Natural killer cell (primary cell): ENCODE measurements at regions not wholly inside any gene's neighbourhood (a gene's known extent, or its start where the extent isn't known, plus 50 kb on each side); places are given as distances from the start of the nearest gene placed in this dataset.

ENCODE experiments used
- ATAC-seq, 3 donors: fragments of 150-1000 bp in 2 of 3; fragments of 200-7000 bp in 1 of 3; cut with Tn5 transposase; 1 replicate in 1 of 3; 2 replicates in 2 of 3; pipeline ENCODE4 v1.10.0; 2021; ENCODE audit warnings: mild to moderate bottlenecking in 2 of 3, moderate library complexity in 2 of 3
- DNase-seq, 2 donors: peaks; one replicate each; pipeline versions ENCODE4 v3.0.0 to v3.0.0-alpha.2; 2013 to 2021; ENCODE audit warnings: mixed read lengths in 1 of 2
- H3K27ac ChIP-seq: one replicate; pipeline ENCODE4 v1.5.1; 2013; ENCODE audit warnings: mild to moderate bottlenecking, low read length
- H3K27me3 ChIP-seq: one replicate; pipeline ENCODE4 v1.6.1; 2013; ENCODE audit warnings: low read length; ENCODE audit not compliant: control insufficient read depth, insufficient read depth
- H3K36me3 ChIP-seq: one replicate; pipeline ENCODE4 v1.6.1; 2013; ENCODE audit warnings: low read length; ENCODE audit not compliant: control insufficient read depth, insufficient read depth
- H3K4me1 ChIP-seq: one replicate; pipeline ENCODE4 v1.6.1; 2013; ENCODE audit warnings: low read length; ENCODE audit not compliant: control insufficient read depth, insufficient read depth
- H3K4me3 ChIP-seq: one replicate; pipeline ENCODE4 v1.5.1; 2013; ENCODE audit warnings: low read length
- H3K9me3 ChIP-seq: one replicate; pipeline ENCODE4 v1.6.1; 2013; ENCODE audit warnings: low read length; ENCODE audit not compliant: control insufficient read depth, insufficient read depth
- H3K27ac Mint-ChIP-seq, 2 donors: one replicate each; pipeline ENCODE4 v1.8.0; 2022; ENCODE audit warnings: mild to moderate bottlenecking in 2 of 2, mixed read lengths in 2 of 2, moderate library complexity in 1 of 2
- H3K27me3 Mint-ChIP-seq, 2 donors: one replicate each; pipeline ENCODE4 v1.8.0; 2022; ENCODE audit warnings: low read depth in 2 of 2, mixed read lengths in 2 of 2
- H3K36me3 Mint-ChIP-seq: one replicate; pipeline ENCODE4 v1.8.0; 2022; ENCODE audit warnings: mixed read lengths
- H3K4me1 Mint-ChIP-seq, 2 donors: one replicate each; pipeline ENCODE4 v1.8.0; 2022; ENCODE audit warnings: mixed read lengths in 2 of 2
- H3K4me3 Mint-ChIP-seq: one replicate; pipeline ENCODE4 v1.8.0; 2022; ENCODE audit warnings: mild to moderate bottlenecking, moderate library complexity, mixed read lengths
- H3K9me3 Mint-ChIP-seq, 2 donors: one replicate each; pipeline ENCODE4 v1.8.0; 2022; ENCODE audit warnings: mixed read lengths in 2 of 2
- WGBS: methylation state at CpG from one replicate; pipeline ENCODE4 v1.1.7; 2013; ENCODE audit warnings: missing lambda C conversion rate; ENCODE audit not compliant: insufficient coverage; 5-methylcytosine and 5-hydroxymethylcytosine counted together
- intact Hi-C: fragments of 100-400 bp; cut with micrococcal nuclease; formaldehyde crosslinking; loops from one replicate; pipeline ENCODE4 v1.14.2; 2022
- TF ChIP-seq, protein P1 (sequence below): fragments of 200-600 bp; IDR thresholded peaks from one replicate; pipeline ENCODE4 v1.8.0; 2022; ENCODE audit warnings: antibody characterized with exemption

GRCh38 chr15:96958721-96959120 lies 628.2 kb downstream of the NR2F2 start:
- TF ChIP-seq, protein P1, sequence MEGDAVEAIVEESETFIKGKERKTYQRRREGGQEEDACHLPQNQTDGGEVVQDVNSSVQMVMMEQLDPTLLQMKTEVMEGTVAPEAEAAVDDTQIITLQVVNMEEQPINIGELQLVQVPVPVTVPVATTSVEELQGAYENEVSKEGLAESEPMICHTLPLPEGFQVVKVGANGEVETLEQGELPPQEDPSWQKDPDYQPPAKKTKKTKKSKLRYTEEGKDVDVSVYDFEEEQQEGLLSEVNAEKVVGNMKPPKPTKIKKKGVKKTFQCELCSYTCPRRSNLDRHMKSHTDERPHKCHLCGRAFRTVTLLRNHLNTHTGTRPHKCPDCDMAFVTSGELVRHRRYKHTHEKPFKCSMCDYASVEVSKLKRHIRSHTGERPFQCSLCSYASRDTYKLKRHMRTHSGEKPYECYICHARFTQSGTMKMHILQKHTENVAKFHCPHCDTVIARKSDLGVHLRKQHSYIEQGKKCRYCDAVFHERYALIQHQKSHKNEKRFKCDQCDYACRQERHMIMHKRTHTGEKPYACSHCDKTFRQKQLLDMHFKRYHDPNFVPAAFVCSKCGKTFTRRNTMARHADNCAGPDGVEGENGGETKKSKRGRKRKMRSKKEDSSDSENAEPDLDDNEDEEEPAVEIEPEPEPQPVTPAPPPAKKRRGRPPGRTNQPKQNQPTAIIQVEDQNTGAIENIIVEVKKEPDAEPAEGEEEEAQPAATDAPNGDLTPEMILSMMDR = no peak
- ATAC-seq = no peak
- Mint-ChIP-seq H3K36me3 (no peaks in the 10 kb centered on the region), H3K4me1 (no peaks in the 10 kb centered on the region), H3K27ac (no peak overlapping the region), H3K27me3 (no peaks in the 10 kb centered on the region), H3K4me3 (no peak overlapping the region), H3K9me3 (peaks cover 8 to 11% of the 10 kb centered on the region in 2 donors)
- Histone ChIP-seq H3K27ac (no peak overlapping the region), H3K4me1 (no peaks in the 10 kb centered on the region), H3K9me3 (peaks cover 3% of the 10 kb centered on the region), H3K36me3 (no peaks in the 10 kb centered on the region), H3K4me3 (no peak overlapping the region), H3K27me3 (no peaks in the 10 kb centered on the region)
- DNase-seq = no peak
- 50% methylated on average over 1 of the region's 2 CpGs for WGBS
- intact Hi-C loops = no loop called here

- intact Hi-C loops = no loop called here
These were observed 629.0 kb downstream of the NR2F2 start for GRCh38 chr15:96959501-96959900.

GRCh38 chr15:96960711-96961480 lies 630.4 kb downstream of the NR2F2 start:
- TF ChIP-seq, protein P1 = no peak
- ATAC-seq = no peak
- DNase-seq = no peak
- Mint-ChIP-seq H3K9me3 (peaks cover 8% of the 10 kb centered on the region in 2 donors), H3K4me1 (no peaks in the 10 kb centered on the region), H3K36me3 (no peaks in the 10 kb centered on the region), H3K27ac (no peak overlapping the region), H3K27me3 (no peaks in the 10 kb centered on the region), H3K4me3 (no peak overlapping the region)
- peaks cover 3% of the 10 kb centered on the region for H3K9me3 ChIP-seq
- no peak overlapping the region for H3K27ac ChIP-seq
- WGBS = 89% methylated on average over 4 of the region's 4 CpGs
- no peaks in the 10 kb centered on the region for H3K4me1 ChIP-seq
- intact Hi-C loops = no loop called here
- no peaks in the 10 kb centered on the region for H3K27me3 ChIP-seq
- no peaks in the 10 kb centered on the region for H3K36me3 ChIP-seq
- H3K4me3 ChIP-seq = no peak overlapping the region

More at GRCh38 chr15:96959501-96959900, 629.0 kb downstream of the NR2F2 start:
- H3K9me3 Mint-ChIP-seq = peaks cover 8 to 11% of the 10 kb centered on the region in 2 donors
- no peak overlapping the region for H3K4me3 Mint-ChIP-seq
- 76% methylated on average over 4 of the region's 6 CpGs for WGBS
- H3K9me3 ChIP-seq = peaks cover 3% of the 10 kb centered on the region
- H3K27ac Mint-ChIP-seq = no peak overlapping the region
- H3K36me3 ChIP-seq = no peaks in the 10 kb centered on the region
- no peak for ATAC-seq
- H3K36me3 Mint-ChIP-seq = no peaks in the 10 kb centered on the region
- no peak overlapping the region for H3K4me3 ChIP-seq
- no peaks in the 10 kb centered on the region for H3K4me1 ChIP-seq
- TF ChIP-seq, protein P1 = no peak
- H3K4me1 Mint-ChIP-seq = no peaks in the 10 kb centered on the region
- H3K27ac ChIP-seq = no peak overlapping the region
- H3K27me3 Mint-ChIP-seq = no peaks in the 10 kb centered on the region
- DNase-seq = no peak
- H3K27me3 ChIP-seq = no peaks in the 10 kb centered on the region

- H3K27me3 ChIP-seq = no peaks in the 10 kb centered on the region
- H3K4me1 Mint-ChIP-seq = no peaks in the 10 kb centered on the region
- peaks cover 3% of the 10 kb centered on the region for H3K9me3 ChIP-seq
- ATAC-seq (no peak), DNase-seq (no peak)
- H3K4me3 ChIP-seq = no peak overlapping the region
- H3K27ac Mint-ChIP-seq = no peak overlapping the region
- no peaks in the 10 kb centered on the region for H3K4me1 ChIP-seq
- no peak overlapping the region for H3K27ac ChIP-seq
- no peaks in the 10 kb centered on the region for H3K27me3 Mint-ChIP-seq
- 100% methylated on average over 1 of the region's 3 CpGs for WGBS
- no peaks in the 10 kb centered on the region for H3K36me3 Mint-ChIP-seq
- H3K36me3 ChIP-seq = no peaks in the 10 kb centered on the region
- TF ChIP-seq, protein P1 = no peak
- H3K4me3 Mint-ChIP-seq = no peak overlapping the region
- intact Hi-C loops = no loop called here
- peaks cover 6 to 8% of the 10 kb centered on the region in 2 donors for H3K9me3 Mint-ChIP-seq
These were observed 636.1 kb downstream of the NR2F2 start for GRCh38 chr15:96966554-96966953.
